HepG2 (cell line): ENCODE measurements at regions not wholly inside any gene's neighbourhood (a gene's known extent, or its start where the extent isn't known, plus 50 kb on each side); places are given as distances from the start of the nearest gene placed in this dataset.

Experiments used
- ATAC-seq: fragments of 200-7000 bp; cut with Tn5 transposase; 3 replicates; pipeline ENCODE4 v1.9.1; 2020; ENCODE audit warnings: mild to moderate bottlenecking, moderate library complexity
- BruUV-seq: library from RNA; stranded (reverse); fragments of 400-500 nt; replicated peaks from 2 replicates; lab custom pipeline; 2021; lab: Mats Ljungman, UMichigan
- CTCF ChIA-PET: fragments of 300-600 bp; formaldehyde crosslinking; extraction: SDS; loops from one replicate; lab custom pipeline; 2021; ENCODE audit warnings: low total read pairs, inconsistent platforms, low intra/inter-chr PET ratio; lab: Yijun Ruan, JAX
- POLR2A ChIA-PET: fragments of 350-600 bp; sonication (Branson Sonifier 250); formaldehyde crosslinking; loops from one replicate; lab custom pipeline; 2020; ENCODE audit warnings: antibody characterized with exemption, inconsistent platforms; lab: Yijun Ruan, JAX
- DNase-seq: peaks from one replicate; pipeline ENCODE4 v3.0.0-alpha.2; 2015; ENCODE audit warnings: low spot score
- FAIRE-seq: peaks from 3 replicates; lab custom pipeline; 2011; peaks lifted over from hg19 to GRCh38; lab: Jason Lieb, UNC
- H2AFZ ChIP-seq: one replicate; pipeline ENCODE4 v1.6.1; 2011; ENCODE audit warnings: low read length, inconsistent platforms
- H3K27ac ChIP-seq: fragments of 300-600 bp; 3 replicates; pipeline ENCODE4 v1.8.0; 2011; ENCODE audit warnings: mixed run types, mild to moderate bottlenecking, mixed read lengths, low read length, inconsistent platforms; ENCODE audit not compliant: insufficient read depth; ENCODE audit errors: extremely low read length
- H3K27me3 ChIP-seq, 2 experiments: fragments of 200-600 bp in 1 of 2; 2 replicates in 1 of 2; 3 replicates in 1 of 2; pipeline versions ENCODE4 v1.6.0 to v1.8.0; 2011; ENCODE audit warnings: low read length in 2 of 2, mild to moderate bottlenecking in 2 of 2, moderate library complexity in 2 of 2, inconsistent platforms in 1 of 2; ENCODE audit not compliant: insufficient read depth in 2 of 2, control insufficient read depth in 1 of 2
- H3K36me3 ChIP-seq, 2 experiments: fragments of 200-600 bp in 1 of 2; replicated peaks in 1 of 2; 2 replicates in 1 of 2; 3 replicates in 1 of 2; pipeline versions ENCODE4 v1.5.1 to v1.8.0; 2011; ENCODE audit warnings: low read length in 2 of 2, inconsistent platforms in 1 of 2; ENCODE audit not compliant: insufficient read depth in 2 of 2, control insufficient read depth in 1 of 2
- H3K4me1 ChIP-seq: 2 replicates; pipeline ENCODE4 v1.5.1; 2012; ENCODE audit warnings: low read length, inconsistent platforms; ENCODE audit not compliant: insufficient read depth
- H3K4me2 ChIP-seq: 2 replicates; pipeline ENCODE4 v1.6.0; 2011; ENCODE audit warnings: low read depth, low read length, inconsistent platforms
- H3K4me3 ChIP-seq, 3 experiments: fragments of 200-600 bp in 1 of 3; sonication (generic), shearing (Covaris generic) in 1 of 3; replicated peaks in 1 of 3; 2 replicates each; pipeline ENCODE4 v1.5.1; 2011 to 2016; ENCODE audit warnings: low read length in 3 of 3, inconsistent platforms in 2 of 3, low read depth in 2 of 3, mild to moderate bottlenecking in 2 of 3, control low read depth in 1 of 3, mixed read lengths in 1 of 3; ENCODE audit not compliant: insufficient read depth in 1 of 3
- H3K79me2 ChIP-seq: one replicate; pipeline ENCODE4 v1.6.1; 2011; ENCODE audit warnings: low read length, inconsistent platforms; ENCODE audit not compliant: insufficient read depth
- H3K9ac ChIP-seq: 2 replicates; pipeline ENCODE4 v1.6.0; 2011; ENCODE audit warnings: mild to moderate bottlenecking, low read depth, low read length, inconsistent platforms; ENCODE audit not compliant: insufficient read depth
- H3K9me3 ChIP-seq: 2 replicates; pipeline ENCODE4 v1.5.1; 2012; ENCODE audit warnings: mild to moderate bottlenecking, low read length
- H4K20me1 ChIP-seq: 2 replicates; pipeline ENCODE4 v1.6.0; 2011; ENCODE audit warnings: inconsistent platforms, mild to moderate bottlenecking, low read length, moderate library complexity; ENCODE audit not compliant: insufficient read depth
- AGO1 ChIP-seq: fragments of 200-400 bp; formaldehyde crosslinking; IDR thresholded peaks from 2 replicates; pipeline ENCODE4 v1.6.1; 2017; ENCODE audit warnings: mild to moderate bottlenecking, low read depth, low read length, moderate library complexity; ENCODE audit not compliant: poor library complexity, severe bottlenecking
- GTF3A ChIP-seq: sonication (generic); formaldehyde crosslinking; conservative IDR thresholded peaks from 2 replicates; pipeline ENCODE4 v1.4.0; 2020; ENCODE audit warnings: mild to moderate bottlenecking, missing genetic modification reagents
- KAT2B ChIP-seq: fragments of 150-350 bp; IDR thresholded peaks from 2 replicates; pipeline ENCODE4 v1.6.1; 2014; ENCODE audit warnings: low read depth, low read length, borderline replicate concordance
- MED1 ChIP-seq: sonication (generic); formaldehyde crosslinking; IDR thresholded peaks from 2 replicates; pipeline ENCODE4 v1.4.0; 2020; ENCODE audit warnings: missing genetic modification reagents
- NR2F6 ChIP-seq, 2 experiments: IDR thresholded peaks; 2 replicates each; pipeline ENCODE4 v1.6.1; 2016; ENCODE audit warnings: antibody characterized with exemption in 1 of 2, mild to moderate bottlenecking in 1 of 2
- RARG ChIP-seq: sonication (generic); formaldehyde crosslinking; IDR thresholded peaks from 2 replicates; pipeline ENCODE4 v1.4.0; 2020; ENCODE audit warnings: low read depth, mild to moderate bottlenecking, missing genetic modification reagents
- RCOR2 ChIP-seq: IDR thresholded peaks from 2 replicates; pipeline ENCODE4 v1.6.1; 2016; ENCODE audit warnings: missing biosample characterization, missing genetic modification reagents
- SAFB2 ChIP-seq: sonication (generic); formaldehyde crosslinking; IDR thresholded peaks from 2 replicates; pipeline ENCODE4 v1.5.1; 2020; ENCODE audit warnings: missing genetic modification reagents, low read depth, mild to moderate bottlenecking, borderline replicate concordance
- SCMH1 ChIP-seq: sonication (generic); formaldehyde crosslinking; IDR thresholded peaks from 2 replicates; pipeline ENCODE4 v1.9.0; 2021; ENCODE audit warnings: missing genetic modification reagents, mild to moderate bottlenecking, borderline replicate concordance
- ZFP36L2 ChIP-seq: sonication (generic); formaldehyde crosslinking; IDR thresholded peaks from 2 replicates; pipeline ENCODE4 v1.4.0; 2020; ENCODE audit warnings: missing genetic modification reagents
- ZNF101 ChIP-seq: sonication (generic); formaldehyde crosslinking; IDR thresholded peaks from 2 replicates; pipeline ENCODE4 v1.4.0; 2020; ENCODE audit warnings: mild to moderate bottlenecking, low read depth, missing genetic modification reagents, borderline replicate concordance
- ZNF343 ChIP-seq: sonication (generic); formaldehyde crosslinking; IDR thresholded peaks from 2 replicates; pipeline ENCODE4 v1.4.0; 2020; ENCODE audit warnings: mild to moderate bottlenecking, missing genetic modification reagents
- ZNF383 ChIP-seq: sonication (generic); formaldehyde crosslinking; IDR thresholded peaks from 2 replicates; pipeline ENCODE4 v1.4.0; 2020; ENCODE audit warnings: missing genetic modification reagents, mild to moderate bottlenecking, borderline replicate concordance
- ZNF577 ChIP-seq: sonication (generic); formaldehyde crosslinking; IDR thresholded peaks from 2 replicates; pipeline ENCODE4 v1.4.0; 2020; ENCODE audit warnings: mild to moderate bottlenecking, low read depth, missing genetic modification reagents, borderline replicate concordance
- ZNF879 ChIP-seq: sonication (generic); formaldehyde crosslinking; IDR thresholded peaks from 2 replicates; pipeline ENCODE4 v1.8.1; 2023; ENCODE audit warnings: missing genetic modification reagents
- WGBS: methylation state at CpG from one replicate; pipeline ENCODE4 v1.1.6; 2017; ENCODE audit warnings: low lambda C conversion rate; 5-methylcytosine and 5-hydroxymethylcytosine counted together
- in situ Hi-C: cut with HindIII; loops from 2 replicates; pipeline ENCODE4 v1.10.0; 2017; ENCODE audit warnings: low pct_unique_long_range_greater_than_20kb; ENCODE audit not compliant: extremely low pct_ligation_motif_present
- intact Hi-C: fragments of 100-400 bp; cut with micrococcal nuclease; formaldehyde crosslinking; loops from one replicate; pipeline ENCODE4 v1.10.0; 2022; ENCODE audit not compliant: unreplicated experiment
- TF ChIP-seq, protein P1 (sequence below): sonication (generic); formaldehyde crosslinking; IDR thresholded peaks from 2 replicates; pipeline ENCODE4 v1.4.0; 2020; ENCODE audit warnings: missing genetic modification reagents
- TF ChIP-seq, protein P2 (sequence below): sonication (generic); formaldehyde crosslinking; IDR thresholded peaks from 2 replicates; pipeline ENCODE4 v1.8.0; 2022; ENCODE audit warnings: mild to moderate bottlenecking, missing genetic modification reagents
- TF ChIP-seq, protein P3 (sequence below): conservative IDR thresholded peaks from 2 replicates; pipeline ENCODE4 v1.6.1; 2018; ENCODE audit warnings: missing genetic modification reagents

DNA sequence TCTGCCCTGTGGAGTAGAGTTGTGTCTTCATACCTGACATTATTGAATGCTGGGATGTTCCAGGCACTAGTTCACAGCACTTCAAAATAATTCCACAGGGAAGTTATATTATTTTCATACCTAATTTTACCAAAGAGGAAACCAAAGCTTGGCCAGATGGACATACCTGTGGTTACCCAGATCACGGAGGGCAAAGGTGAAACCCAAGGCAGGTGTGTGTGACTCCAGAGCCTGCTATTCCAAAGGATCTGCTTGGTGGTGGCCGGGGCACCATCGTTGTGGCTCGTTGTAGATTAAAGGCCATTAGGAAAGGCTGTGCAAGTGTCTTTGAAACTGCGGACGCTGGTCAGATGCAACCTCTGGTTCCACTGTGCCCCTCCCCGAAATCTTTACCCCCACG, 108.6 kb downstream of the ZBTB18 start:
- H3K27ac ChIP-seq: no peak overlapping the region
- H3K36me3 ChIP-seq: no peaks in the 10 kb centered on the region
- peaks cover 0 to 10% of the 10 kb centered on the region in 2 experiments; a peak in 3 of 5 replicates for H3K27me3 ChIP-seq
- H3K4me3 ChIP-seq: no peak overlapping the region
- no peaks in the 10 kb centered on the region for H3K79me2 ChIP-seq
- POLR2A ChIA-PET: no interaction called here
- no peaks in the 10 kb centered on the region for H3K9me3 ChIP-seq
- BruUV-seq: no TSS peak
- FAIRE-seq: no peak
- DNase-seq: no peak
- CTCF ChIA-PET: no interaction called here
- WGBS: 20% methylated on average over 3 of the region's 8 CpGs
- H3K4me2 ChIP-seq: no peak overlapping the region
- TF ChIP-seq ZNF879 (CRISPR knock-in tag): no peak
- TF ChIP-seq KAT2B: no peak
- TF ChIP-seq, protein P1, sequence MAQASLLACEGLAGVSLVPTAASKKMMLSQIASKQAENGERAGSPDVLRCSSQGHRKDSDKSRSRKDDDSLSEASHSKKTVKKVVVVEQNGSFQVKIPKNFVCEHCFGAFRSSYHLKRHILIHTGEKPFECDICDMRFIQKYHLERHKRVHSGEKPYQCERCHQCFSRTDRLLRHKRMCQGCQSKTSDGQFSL (CRISPR knock-in tag): no peak
- TF ChIP-seq RCOR2 (CRISPR knock-in tag): no peak
- TF ChIP-seq, protein P2, sequence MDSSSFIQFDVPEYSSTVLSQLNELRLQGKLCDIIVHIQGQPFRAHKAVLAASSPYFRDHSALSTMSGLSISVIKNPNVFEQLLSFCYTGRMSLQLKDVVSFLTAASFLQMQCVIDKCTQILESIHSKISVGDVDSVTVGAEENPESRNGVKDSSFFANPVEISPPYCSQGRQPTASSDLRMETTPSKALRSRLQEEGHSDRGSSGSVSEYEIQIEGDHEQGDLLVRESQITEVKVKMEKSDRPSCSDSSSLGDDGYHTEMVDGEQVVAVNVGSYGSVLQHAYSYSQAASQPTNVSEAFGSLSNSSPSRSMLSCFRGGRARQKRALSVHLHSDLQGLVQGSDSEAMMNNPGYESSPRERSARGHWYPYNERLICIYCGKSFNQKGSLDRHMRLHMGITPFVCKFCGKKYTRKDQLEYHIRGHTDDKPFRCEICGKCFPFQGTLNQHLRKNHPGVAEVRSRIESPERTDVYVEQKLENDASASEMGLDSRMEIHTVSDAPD (CRISPR knock-in tag): no peak
- TF ChIP-seq GTF3A (CRISPR knock-in tag): no peak
- no peak for TF ChIP-seq ZNF383 (CRISPR knock-in tag)
- TF ChIP-seq ZNF343 (CRISPR knock-in tag): no peak
- no peak for TF ChIP-seq SCMH1 (CRISPR knock-in tag)
- no peak for TF ChIP-seq ZNF577 (CRISPR knock-in tag)
- TF ChIP-seq SAFB2 (CRISPR knock-in tag): no peak
- no peak for TF ChIP-seq AGO1
- TF ChIP-seq RARG: no peak
- TF ChIP-seq, protein P3, sequence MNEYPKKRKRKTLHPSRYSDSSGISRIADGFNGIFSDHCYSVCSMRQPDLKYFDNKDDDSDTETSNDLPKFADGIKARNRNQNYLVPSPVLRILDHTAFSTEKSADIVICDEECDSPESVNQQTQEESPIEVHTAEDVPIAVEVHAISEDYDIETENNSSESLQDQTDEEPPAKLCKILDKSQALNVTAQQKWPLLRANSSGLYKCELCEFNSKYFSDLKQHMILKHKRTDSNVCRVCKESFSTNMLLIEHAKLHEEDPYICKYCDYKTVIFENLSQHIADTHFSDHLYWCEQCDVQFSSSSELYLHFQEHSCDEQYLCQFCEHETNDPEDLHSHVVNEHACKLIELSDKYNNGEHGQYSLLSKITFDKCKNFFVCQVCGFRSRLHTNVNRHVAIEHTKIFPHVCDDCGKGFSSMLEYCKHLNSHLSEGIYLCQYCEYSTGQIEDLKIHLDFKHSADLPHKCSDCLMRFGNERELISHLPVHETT (CRISPR knock-in tag): no peak
- no peak for TF ChIP-seq NR2F6 (IDR thresholded peaks at IDR 0.05)
- TF ChIP-seq NR2F6 (CRISPR knock-in tag; IDR thresholded peaks at IDR 0.05): no peak
- no peak for TF ChIP-seq MED1 (CRISPR knock-in tag)
- no peak for TF ChIP-seq ZNF101 (CRISPR knock-in tag)
- no peak for TF ChIP-seq ZFP36L2 (CRISPR knock-in tag)
- TF ChIP-seq, all 625 proteins: peak for 0
- no peak overlapping the region for H2AFZ ChIP-seq
- intact Hi-C loops: no loop called here
- H3K4me1 ChIP-seq: peaks cover 10% of the 10 kb centered on the region
- in situ Hi-C loops: no loop called here
- ATAC-seq: no peak
- no peaks in the 10 kb centered on the region for H4K20me1 ChIP-seq
- no peak overlapping the region for H3K9ac ChIP-seq
